ENCODE measurements at regions not wholly inside any gene's neighbourhood (a gene's known extent, or its start where the extent isn't known, plus 50 kb on each side); places are given as distances from the start of the nearest gene placed in this dataset.

DNA sequence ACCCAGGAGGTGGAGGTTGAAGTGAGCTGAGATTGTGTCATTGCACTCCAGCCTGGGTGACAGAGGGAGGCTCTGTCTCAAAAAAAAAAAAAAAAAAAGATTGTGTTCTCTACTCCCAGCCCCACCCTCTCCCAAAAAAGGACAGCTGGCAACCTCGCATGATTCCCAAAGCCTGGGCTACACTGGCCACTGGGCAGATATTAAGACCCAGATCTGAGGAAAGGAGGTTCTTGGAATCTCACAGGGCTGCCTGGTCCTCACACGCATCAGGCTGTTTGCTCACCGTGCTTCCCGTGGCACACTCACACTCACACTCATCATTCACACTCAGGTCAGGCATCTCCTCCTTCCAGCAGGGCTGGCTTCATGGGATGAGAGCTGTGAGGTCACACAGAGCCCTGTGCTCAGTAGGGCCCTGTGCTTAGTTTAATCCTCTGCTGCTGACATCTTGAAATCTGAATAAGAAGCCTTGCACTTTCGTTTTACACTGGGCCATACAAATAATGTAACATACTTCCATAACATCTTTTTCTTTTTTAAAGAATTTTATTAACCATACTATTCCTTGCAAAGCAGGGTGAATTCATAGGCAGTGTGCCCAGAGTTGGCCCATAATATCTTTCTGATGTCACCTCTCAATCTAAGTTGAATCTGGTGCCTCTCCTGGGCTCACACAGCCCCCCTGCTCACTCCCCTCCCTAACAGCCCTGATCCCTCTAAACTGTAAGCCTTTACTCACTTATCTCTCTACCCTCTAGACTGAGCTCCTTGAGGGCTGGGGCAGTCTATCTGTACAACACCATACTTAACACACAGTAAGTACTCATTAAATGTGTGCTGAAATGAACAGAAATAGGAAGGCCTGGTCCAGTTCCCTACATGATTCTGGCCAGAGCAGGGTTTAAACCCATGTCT is 50.2 kb upstream of the C15orf39 start:
- Histone ChIP-seq H3K9me3 (ENCODE audit: insufficient read depth, low read depth, low read length) (peaks cover 22% of the 10 kb centered on the region), H3K4me3 (ENCODE audit: low read length) (no peak overlapping the region), H3K27me3 (ENCODE audit: insufficient read depth, low read length) (no peaks in the 10 kb centered on the region), H3K4me1 (ENCODE audit: insufficient read depth, low read length) (no peaks in the 10 kb centered on the region), H3K36me3 (ENCODE audit: insufficient read depth, low read length) (no peaks in the 10 kb centered on the region), H3K27ac (ENCODE audit: low read depth, low read length) (no peak overlapping the region), H3K9ac (ENCODE audit: low read depth, low read length) (no peak overlapping the region)
- 81% methylated on average over 5 of the region's 5 CpGs for WGBS

Data from HUES64 (cell line).